ENCODE measurements at regions not wholly inside any gene's neighbourhood (a gene's known extent, or its start where the extent isn't known, plus 50 kb on each side); places are given as distances from the start of the nearest gene placed in this dataset.

DNA sequence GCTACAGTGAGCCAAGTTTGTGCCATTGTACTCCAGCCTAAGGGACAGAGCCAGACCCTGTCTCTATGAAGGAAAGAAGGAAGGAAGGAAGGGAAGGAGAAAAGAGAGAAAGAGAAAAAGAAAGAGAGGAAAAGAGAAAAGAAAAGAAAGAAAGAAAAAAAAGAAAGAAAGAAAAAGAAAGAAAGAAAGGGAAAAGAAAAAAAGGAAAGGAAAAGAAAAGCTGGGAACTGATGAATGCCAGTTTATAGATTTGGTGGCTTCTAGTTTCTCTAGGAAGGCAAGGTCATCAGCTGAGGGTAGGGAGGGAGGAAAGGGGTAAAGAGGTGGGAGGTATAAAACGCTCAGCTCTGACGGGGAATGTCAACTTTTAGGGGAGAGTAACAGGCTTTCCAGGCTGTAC, 62.3 kb upstream of the AKT3 start:
- TF ChIP-seq TEAD4 (IDR thresholded peaks at IDR 0.05) (no peak), YY1 (IDR thresholded peaks at IDR 0.05; ENCODE audit: low read depth) (no peak), RAD21 (IDR thresholded peaks at IDR 0.05; ENCODE audit: low read depth) (no peak), TCF12 (IDR thresholded peaks at IDR 0.05; ENCODE audit: low read depth) (no peak), TAF1 (IDR thresholded peaks at IDR 0.05; ENCODE audit: low read depth) (no peak), EGR1 (IDR thresholded peaks at IDR 0.05) (no peak), EP300 (IDR thresholded peaks at IDR 0.05; ENCODE audit: borderline replicate concordance) (no peak), CEBPB (IDR thresholded peaks at IDR 0.05) (no peak), FOXM1 (IDR thresholded peaks at IDR 0.05; ENCODE audit: borderline replicate concordance, low read depth) (no peak), CREB1 (IDR thresholded peaks at IDR 0.05; ENCODE audit: low read depth) (no peak), ZBTB7A (IDR thresholded peaks at IDR 0.05; ENCODE audit: low read depth) (no peak), NFIC (IDR thresholded peaks at IDR 0.05) (no peak)
- TF ChIP-seq, protein P1, sequence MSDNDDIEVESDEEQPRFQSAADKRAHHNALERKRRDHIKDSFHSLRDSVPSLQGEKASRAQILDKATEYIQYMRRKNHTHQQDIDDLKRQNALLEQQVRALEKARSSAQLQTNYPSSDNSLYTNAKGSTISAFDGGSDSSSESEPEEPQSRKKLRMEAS (IDR thresholded peaks at IDR 0.05): no peak
- TF ChIP-seq, protein P2, sequence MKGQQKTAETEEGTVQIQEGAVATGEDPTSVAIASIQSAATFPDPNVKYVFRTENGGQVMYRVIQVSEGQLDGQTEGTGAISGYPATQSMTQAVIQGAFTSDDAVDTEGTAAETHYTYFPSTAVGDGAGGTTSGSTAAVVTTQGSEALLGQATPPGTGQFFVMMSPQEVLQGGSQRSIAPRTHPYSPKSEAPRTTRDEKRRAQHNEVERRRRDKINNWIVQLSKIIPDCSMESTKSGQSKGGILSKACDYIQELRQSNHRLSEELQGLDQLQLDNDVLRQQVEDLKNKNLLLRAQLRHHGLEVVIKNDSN (IDR thresholded peaks at IDR 0.05): no peak
- TF ChIP-seq, protein P3, sequence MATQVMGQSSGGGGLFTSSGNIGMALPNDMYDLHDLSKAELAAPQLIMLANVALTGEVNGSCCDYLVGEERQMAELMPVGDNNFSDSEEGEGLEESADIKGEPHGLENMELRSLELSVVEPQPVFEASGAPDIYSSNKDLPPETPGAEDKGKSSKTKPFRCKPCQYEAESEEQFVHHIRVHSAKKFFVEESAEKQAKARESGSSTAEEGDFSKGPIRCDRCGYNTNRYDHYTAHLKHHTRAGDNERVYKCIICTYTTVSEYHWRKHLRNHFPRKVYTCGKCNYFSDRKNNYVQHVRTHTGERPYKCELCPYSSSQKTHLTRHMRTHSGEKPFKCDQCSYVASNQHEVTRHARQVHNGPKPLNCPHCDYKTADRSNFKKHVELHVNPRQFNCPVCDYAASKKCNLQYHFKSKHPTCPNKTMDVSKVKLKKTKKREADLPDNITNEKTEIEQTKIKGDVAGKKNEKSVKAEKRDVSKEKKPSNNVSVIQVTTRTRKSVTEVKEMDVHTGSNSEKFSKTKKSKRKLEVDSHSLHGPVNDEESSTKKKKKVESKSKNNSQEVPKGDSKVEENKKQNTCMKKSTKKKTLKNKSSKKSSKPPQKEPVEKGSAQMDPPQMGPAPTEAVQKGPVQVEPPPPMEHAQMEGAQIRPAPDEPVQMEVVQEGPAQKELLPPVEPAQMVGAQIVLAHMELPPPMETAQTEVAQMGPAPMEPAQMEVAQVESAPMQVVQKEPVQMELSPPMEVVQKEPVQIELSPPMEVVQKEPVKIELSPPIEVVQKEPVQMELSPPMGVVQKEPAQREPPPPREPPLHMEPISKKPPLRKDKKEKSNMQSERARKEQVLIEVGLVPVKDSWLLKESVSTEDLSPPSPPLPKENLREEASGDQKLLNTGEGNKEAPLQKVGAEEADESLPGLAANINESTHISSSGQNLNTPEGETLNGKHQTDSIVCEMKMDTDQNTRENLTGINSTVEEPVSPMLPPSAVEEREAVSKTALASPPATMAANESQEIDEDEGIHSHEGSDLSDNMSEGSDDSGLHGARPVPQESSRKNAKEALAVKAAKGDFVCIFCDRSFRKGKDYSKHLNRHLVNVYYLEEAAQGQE (IDR thresholded peaks at IDR 0.05; ENCODE audit: low read depth): no peak

DNA sequence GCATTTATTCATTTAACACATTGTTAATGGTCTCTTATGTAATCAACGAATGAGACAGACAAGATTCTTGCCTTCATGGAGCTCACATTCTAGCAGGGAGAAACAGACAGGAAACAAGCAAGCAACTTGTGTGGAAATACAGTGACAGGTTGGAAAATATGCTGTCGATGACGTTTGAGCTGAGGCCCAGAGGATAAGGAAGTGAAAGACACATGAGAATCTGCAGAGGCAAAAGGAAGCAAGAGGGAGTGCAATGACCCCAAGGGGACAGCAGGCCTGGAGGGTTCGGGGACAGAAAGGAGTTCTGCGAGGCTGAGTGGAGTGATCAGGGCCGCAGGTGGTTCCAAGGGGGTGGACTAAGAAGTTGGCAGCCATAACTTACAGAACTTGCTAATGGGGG, 60.6 kb upstream of the AKT3 start:
- TF ChIP-seq NFIC (IDR thresholded peaks at IDR 0.05) (no peak), TEAD4 (IDR thresholded peaks at IDR 0.05) (no peak), ZBTB7A (IDR thresholded peaks at IDR 0.05; ENCODE audit: low read depth) (no peak)

DNA sequence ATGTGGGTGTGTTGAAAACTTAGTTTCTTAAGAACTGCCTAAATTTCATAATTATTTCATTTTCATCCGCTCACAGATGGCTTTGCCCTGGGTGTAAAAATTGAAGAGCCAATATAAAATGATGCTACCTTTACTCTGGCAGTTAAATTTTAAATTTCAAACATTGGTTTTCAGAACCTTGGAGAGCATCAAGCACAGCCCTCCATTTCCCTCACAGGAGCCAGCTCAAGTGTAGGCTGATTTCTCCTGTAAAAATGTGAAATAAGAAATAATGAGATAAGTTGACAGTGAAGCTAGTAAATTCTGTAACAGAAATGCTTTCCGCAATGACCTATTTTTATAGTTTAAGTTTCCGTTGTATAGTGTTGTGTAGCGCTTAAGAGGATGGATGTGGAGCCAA, 53.9 kb upstream of the AKT3 start:
- TF ChIP-seq, protein P3 (IDR thresholded peaks at IDR 0.05; ENCODE audit: low read depth): peak; percentile 82
- TF ChIP-seq EP300 (IDR thresholded peaks at IDR 0.05; ENCODE audit: borderline replicate concordance): no peak

DNA sequence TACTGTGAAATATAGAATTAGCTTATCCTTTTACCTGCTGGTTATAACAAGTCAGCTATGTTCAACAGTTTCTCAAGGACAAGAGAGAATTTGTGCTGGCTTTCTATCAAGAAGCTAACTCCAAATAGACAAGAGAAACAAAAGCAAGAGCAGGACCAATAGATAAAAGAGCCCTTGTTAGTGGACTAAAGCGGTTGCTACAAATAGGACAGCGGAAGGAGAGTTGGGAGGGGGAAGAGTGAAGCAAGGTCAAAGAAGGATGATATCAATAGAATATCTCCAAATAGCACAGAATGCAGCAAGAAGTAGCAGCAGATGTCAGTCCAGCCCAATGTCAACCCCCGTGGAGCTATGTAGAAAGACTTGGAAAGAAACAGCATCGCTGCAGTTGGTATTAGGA, 53.0 kb upstream of the AKT3 start:
- TF ChIP-seq FOXM1 (IDR thresholded peaks at IDR 0.05; ENCODE audit: borderline replicate concordance, low read depth) (no peak), TEAD4 (IDR thresholded peaks at IDR 0.05) (no peak), NFIC (IDR thresholded peaks at IDR 0.05) (no peak), EGR1 (IDR thresholded peaks at IDR 0.05) (no peak), EP300 (IDR thresholded peaks at IDR 0.05; ENCODE audit: borderline replicate concordance) (no peak), CREB1 (IDR thresholded peaks at IDR 0.05; ENCODE audit: low read depth) (no peak), CEBPB (IDR thresholded peaks at IDR 0.05) (no peak), RAD21 (IDR thresholded peaks at IDR 0.05; ENCODE audit: low read depth) (no peak), TAF1 (IDR thresholded peaks at IDR 0.05; ENCODE audit: low read depth) (no peak), YY1 (IDR thresholded peaks at IDR 0.05; ENCODE audit: low read depth) (no peak), TCF12 (IDR thresholded peaks at IDR 0.05; ENCODE audit: low read depth) (no peak), ZBTB7A (IDR thresholded peaks at IDR 0.05; ENCODE audit: low read depth) (no peak)
- TF ChIP-seq, protein P1 (IDR thresholded peaks at IDR 0.05): no peak
- TF ChIP-seq, protein P3 (IDR thresholded peaks at IDR 0.05; ENCODE audit: low read depth): no peak
- TF ChIP-seq, protein P2 (IDR thresholded peaks at IDR 0.05): no peak

DNA sequence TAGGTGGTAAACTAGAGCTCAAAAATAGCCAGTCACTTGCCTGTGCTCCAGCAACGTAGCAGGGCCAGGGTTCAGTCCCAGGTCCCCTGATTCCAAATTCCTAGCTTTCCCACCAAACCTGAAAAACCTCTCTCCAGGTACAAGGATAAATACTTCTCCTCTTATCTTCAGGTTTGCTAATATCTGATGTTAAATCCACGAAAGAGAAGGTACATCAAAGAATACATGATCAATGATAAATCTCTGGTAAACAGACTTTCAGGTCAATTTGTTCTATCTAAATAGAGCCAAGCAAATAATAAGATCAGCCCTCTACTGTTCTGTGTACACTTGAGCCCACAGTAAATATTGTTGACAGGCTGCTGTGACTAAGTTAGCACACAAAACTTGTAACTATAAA, 52.1 kb upstream of the AKT3 start:
- TF ChIP-seq CEBPB (IDR thresholded peaks at IDR 0.05): no peak
- no peak for TF ChIP-seq NFIC (IDR thresholded peaks at IDR 0.05)
- TF ChIP-seq, protein P2 (IDR thresholded peaks at IDR 0.05): no peak
- TF ChIP-seq EP300 (IDR thresholded peaks at IDR 0.05; ENCODE audit: borderline replicate concordance): no peak
- TF ChIP-seq TCF12 (IDR thresholded peaks at IDR 0.05; ENCODE audit: low read depth): no peak
- no peak for TF ChIP-seq FOXM1 (IDR thresholded peaks at IDR 0.05; ENCODE audit: borderline replicate concordance, low read depth)
- no peak for TF ChIP-seq TAF1 (IDR thresholded peaks at IDR 0.05; ENCODE audit: low read depth)
- TF ChIP-seq RAD21 (IDR thresholded peaks at IDR 0.05; ENCODE audit: low read depth): no peak
- no peak for TF ChIP-seq TEAD4 (IDR thresholded peaks at IDR 0.05)
- TF ChIP-seq ZBTB7A (IDR thresholded peaks at IDR 0.05; ENCODE audit: low read depth): no peak
- TF ChIP-seq CREB1 (IDR thresholded peaks at IDR 0.05; ENCODE audit: low read depth): no peak
- TF ChIP-seq, protein P3 (IDR thresholded peaks at IDR 0.05; ENCODE audit: low read depth): no peak
- TF ChIP-seq YY1 (IDR thresholded peaks at IDR 0.05; ENCODE audit: low read depth): no peak
- TF ChIP-seq, protein P1 (IDR thresholded peaks at IDR 0.05): no peak

Data from Ishikawa (cell line).